GM19240 (cell line): ENCODE measurements at regions not wholly inside any gene's neighbourhood (a gene's known extent, or its start where the extent isn't known, plus 50 kb on each side); places are given as distances from the start of the nearest gene placed in this dataset.

Experiments
- DNase-seq: peaks from one replicate; pipeline ENCODE4 v3.0.0; 2011; ENCODE audit warnings: low spot score; ENCODE audit not compliant: insufficient read length

GRCh38 chr2:181185948-181186347 is 205.5 kb downstream of the UBE2E3 start:
- DNase-seq, result no peak

DNA sequence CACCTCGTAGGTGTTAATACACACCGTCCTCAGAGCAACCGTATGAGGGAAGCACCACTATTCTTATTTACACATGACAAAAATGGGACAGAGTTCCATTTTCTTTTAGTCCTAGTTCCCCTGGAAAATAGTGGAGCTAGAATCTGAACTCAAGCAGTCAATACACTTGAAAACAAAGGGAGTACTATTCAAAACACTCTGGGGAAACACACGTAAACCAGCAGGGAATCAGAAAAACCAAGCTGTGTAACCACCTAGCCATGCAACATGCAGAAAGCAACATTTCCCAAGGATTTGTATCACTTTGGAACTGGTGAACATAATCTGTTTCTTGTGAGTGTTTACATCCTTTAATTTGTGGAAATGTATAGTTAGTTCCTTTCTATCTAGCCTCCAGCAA is 208.2 kb downstream of the UBE2E3 start:
- DNase-seq, result no peak

GRCh38 chr2:181189951-181190350 is 209.5 kb downstream of the UBE2E3 start:
- DNase-seq, result no peak

DNA sequence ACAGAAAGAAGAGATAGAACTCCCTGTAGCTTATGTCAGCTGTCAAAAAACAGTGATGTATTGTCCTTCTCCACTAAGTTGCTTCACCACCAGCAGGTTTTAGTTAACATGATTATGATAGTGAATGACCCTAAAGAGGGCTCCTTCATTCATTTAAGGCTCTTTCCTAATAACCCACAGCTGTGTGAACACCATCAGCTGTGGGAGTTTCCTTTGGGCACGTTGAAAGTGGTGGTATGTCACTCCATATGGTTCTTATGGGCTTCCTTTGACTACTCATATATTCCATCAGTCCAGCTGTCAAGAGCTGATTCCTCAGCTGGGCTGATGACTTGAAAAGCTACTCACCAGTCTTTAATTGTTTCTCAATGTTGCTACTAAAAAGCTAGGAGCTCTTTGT is 210.3 kb downstream of the UBE2E3 start:
- DNase-seq, result no peak

- DNase-seq, result no peak
These were observed 213.1 kb downstream of the UBE2E3 start for GRCh38 chr2:181193550-181193949.

GRCh38 chr2:181196401-181196800 is 216.0 kb downstream of the UBE2E3 start:
- no peak for DNase-seq

- no peak for DNase-seq
These were observed 216.8 kb downstream of the UBE2E3 start for GRCh38 chr2:181197140-181197760.

DNA sequence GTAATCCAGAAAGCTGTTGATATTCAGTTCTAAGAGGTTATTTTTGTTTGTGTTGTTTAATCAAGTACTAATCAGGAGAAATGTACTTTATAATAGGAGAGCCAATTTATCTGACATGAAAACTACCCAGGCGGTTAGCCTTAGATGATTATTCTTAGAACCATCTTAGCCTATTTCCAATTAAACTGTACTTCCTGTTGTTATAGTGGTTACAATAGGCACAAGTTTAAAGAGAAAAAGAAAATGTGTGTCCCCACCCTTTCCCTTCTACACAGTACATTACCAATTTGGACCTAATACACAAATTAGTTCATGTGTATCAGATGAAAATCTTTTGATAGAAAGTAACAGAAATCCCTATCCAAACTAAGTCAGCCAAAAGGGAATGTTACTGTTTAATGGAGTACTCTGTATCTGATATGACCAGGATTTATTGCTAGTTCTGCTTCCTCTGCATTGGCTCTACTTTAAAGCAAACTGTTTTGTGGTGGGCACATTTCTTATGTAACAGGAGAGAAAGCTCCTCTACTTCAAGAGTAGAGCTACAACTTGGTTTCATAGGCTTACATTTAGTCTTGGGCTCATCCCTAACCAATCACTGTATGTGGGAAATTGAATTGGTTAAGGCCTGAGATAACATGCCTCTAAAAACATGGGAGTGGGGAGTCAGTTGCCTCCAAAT is 217.9 kb downstream of the UBE2E3 start:
- DNase-seq, result no peak

GRCh38 chr2:181203412-181203811 is 223.0 kb downstream of the UBE2E3 start:
- no peak for DNase-seq

DNA sequence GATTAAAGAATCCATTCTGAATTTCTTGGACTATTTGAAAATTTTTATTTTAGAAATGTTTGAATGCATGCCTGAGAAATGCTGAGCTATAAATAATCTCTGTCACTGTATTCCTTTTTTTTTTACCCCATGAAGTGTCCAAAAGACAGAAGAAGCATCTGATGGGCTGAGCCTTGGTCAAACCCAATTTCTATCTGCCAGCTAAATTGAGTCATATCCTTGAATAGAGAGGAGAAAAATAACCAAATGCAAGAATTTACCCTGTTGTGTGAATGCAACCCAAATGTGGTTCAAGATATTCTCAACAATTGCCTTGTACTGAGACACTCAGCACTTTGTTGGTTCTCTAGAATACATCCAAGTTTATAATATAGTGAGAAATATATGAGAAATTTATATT is 223.5 kb downstream of the UBE2E3 start:
- DNase-seq, result no peak

- DNase-seq, result no peak
These were observed 238.0 kb downstream of the UBE2E3 start for GRCh38 chr2:181218401-181218821.

DNA sequence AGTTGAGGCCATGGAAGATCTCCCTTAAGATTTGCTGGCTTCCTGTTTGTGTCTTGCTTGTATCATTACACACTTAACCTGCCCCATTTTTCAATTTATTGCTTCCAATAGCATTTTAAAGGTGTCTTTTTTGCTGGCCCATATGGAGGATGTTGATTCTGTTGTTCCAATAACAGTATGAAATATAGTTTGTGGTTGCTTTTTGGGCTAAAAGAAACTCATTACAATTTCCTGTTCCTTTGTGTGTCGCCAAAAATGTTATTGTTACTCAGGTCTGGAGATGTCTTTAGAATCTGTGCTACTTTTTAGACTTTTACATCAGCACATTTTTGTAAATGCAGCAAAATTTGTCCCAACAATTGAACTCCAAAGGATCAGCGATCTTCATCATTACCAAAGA is 234.0 kb upstream of the ITGA4 start:
- DNase-seq, result no peak

GRCh38 chr2:181224866-181225265 is 232.3 kb upstream of the ITGA4 start:
- DNase-seq, result no peak

DNA sequence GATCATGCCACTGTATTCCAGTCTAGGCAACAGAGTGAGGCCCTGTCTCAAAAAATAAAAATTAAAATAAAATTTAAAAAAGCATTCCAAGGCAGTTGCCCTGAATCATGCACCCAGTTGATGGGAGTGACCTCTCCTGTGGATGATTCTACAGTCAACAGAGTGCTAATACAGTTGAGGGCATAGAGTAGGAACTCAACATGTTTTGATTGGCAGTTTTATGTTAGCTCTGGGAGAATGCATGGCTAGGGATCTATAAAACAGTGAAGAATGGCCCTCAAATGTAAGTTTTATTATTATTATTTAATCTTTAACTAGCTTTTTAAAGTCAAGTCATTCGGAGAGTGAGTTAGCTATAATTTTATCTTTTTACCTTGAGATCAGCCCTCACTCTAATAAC is 228.5 kb upstream of the ITGA4 start:
- no peak for DNase-seq

GRCh38 chr2:181231151-181231550 is 226.0 kb upstream of the ITGA4 start:
- DNase-seq, result no peak

DNA sequence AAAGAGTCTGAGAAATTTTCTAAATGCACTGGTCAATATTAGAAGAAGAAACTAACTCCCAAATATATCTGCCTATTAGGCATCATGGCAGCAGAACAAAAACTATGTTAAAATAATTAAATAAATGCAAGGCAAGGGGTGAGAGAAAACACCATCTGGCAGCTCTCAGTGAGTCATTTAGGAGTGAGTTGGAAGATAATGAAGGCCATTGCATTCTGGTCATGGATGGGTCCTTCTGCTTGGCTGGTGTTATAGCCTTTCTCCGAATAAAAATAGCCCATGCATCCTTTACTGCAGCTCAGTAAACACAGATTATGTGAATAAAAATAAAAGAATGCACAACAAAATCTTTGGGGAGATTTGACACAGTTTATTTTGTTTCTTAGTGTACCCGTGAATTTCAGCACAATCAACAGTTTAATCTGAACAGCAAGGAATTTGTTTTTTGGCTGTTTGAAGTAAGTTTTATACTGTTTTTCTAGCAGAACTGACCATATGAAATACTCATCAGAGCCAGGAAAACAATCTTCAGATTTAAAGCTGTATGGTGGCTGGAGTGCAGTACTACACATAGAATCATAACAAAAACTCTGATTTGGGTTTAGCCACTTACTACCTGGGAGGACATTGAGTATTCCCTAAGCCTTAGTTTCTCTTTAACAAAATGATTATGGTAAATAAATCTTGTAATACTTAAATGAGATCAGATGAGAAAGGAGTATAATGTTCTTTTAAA is 225.1 kb upstream of the ITGA4 start:
- DNase-seq, result no peak

- no peak for DNase-seq
These were observed 222.7 kb upstream of the ITGA4 start for GRCh38 chr2:181234487-181234891.

GRCh38 chr2:181235011-181235410 is 222.2 kb upstream of the ITGA4 start:
- DNase-seq, result no peak

- peak; percentile 36 for DNase-seq
These were observed 221.3 kb upstream of the ITGA4 start for GRCh38 chr2:181235683-181236459.

GRCh38 chr2:181239201-181239799 is 217.9 kb upstream of the ITGA4 start:
- no peak for DNase-seq

GRCh38 chr2:181240844-181241243 is 216.3 kb upstream of the ITGA4 start:
- no peak for DNase-seq
